Femur (tissue), 1 donor: ENCODE measurements at regions not wholly inside any gene's neighbourhood (a gene's known extent, or its start where the extent isn't known, plus 50 kb on each side); places are given as distances from the start of the nearest gene placed in this dataset.

ENCODE experiments used
- DNase-seq: peaks from one replicate; pipeline ENCODE4 v3.0.0-alpha.2; 2017

DNA sequence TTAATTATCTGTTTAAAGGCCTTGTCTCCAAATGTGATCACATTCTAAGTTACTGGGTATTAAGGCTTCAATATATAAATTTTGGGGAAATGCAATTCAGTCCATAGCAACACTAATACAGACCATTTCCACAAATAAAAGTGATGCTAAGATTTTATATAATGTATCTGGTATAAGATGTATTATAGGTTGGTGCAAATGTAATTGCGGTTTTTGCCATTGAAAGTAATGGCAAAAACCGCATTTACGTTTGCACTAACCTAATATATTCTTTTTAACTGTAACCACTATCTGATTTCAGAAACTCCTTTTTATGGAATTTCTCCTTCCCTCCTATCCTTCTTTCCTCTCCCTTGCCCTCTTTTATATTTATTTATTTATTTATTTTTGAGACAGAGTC lies 1020.6 kb downstream of the BCL11A start:
- no peak for DNase-seq

DNA sequence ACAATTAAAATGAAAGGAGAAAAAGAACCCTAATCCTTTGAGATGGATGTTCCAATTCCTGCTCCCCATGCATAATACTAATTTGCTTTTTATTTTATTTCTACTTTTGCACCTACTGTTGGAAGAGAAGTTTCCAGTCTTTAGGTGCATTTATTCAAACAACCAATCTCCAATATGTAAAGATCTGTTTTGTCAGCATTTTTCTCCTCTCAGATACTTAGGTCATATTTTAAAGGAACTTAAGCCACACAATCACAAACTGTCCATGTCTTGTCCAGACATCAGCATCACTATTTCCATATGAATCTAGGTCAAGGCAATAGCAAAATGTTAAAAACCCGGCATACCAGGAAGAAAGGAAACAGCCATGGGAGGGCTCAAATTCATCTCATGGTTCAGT lies 1023.2 kb downstream of the BCL11A start:
- no peak for DNase-seq

DNA sequence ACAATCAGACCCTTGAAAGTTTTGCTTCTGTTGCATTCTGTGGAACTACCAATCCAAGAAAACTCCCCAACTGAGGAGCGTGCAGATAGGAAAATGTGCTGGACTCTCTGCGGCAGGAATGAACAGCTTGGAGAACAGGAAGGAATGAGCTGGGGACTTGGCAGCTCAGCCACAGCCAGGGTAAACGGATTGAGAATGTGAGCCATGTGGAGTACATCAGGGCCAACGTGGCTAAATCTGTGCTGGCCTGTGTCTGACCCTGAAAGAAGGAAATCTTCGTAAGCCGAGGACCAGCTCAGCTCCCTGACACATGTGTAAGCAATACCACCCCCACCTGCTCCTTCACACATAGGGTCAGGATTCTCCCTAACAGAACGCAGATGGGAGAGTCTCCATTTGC lies 1023.7 kb downstream of the BCL11A start:
- DNase-seq = peak; percentile 21

DNA sequence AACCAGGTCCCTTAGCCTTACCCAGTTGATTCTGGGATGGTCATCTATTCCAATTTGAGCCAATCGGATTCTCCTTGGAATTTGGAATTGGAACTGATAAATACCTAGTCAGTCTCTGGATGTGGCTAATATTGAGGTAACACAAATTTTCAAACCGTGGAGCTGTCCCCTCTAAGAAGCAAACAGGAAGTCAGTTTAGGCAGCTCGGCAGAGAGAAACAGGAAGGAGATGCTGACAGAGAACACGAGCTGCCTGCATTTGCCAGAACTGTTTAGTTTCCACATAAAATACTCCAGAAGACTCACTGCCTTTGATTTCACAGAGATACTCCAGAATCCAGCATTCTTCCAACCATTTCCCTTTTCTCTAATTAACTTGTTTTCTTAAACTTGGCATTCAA lies 1024.9 kb downstream of the BCL11A start:
- no peak for DNase-seq

DNA sequence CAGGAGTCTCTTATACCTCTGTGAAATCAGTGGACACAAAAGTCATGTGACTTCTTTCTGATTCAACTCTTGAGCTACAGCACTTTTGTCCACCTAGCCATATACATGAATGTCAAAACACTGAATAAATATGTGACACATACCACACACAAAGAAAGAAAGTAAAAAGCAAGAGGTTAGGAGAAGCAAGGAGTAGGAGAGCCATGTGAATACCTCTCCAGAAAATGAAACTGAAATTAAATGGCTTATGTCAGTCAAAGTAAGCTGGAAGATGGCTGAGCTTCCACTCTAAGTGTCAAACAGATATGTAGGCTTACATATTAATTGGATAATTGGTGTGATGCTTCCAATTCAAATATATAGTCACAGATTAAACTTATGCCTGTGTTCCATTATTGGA lies 1050.5 kb downstream of the BCL11A start:
- no peak for DNase-seq

DNA sequence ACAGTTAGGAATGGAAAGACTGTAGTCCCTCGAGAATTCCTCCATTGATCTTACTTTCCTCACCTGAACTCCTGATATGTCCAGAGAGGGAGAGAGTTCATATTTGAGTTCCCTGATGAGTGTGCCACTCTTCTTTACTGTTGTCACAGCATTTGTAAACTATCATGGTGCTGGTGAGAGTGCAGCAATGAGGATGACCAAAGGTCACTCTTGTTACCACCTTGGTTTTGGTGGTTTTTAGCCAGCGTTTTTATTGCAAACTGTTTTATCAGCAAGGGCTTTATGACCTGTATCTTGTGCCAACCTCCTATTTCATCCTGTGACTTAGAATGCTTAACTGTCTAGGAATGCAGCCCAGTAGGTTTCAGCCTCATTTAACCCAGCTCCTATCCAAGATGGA lies 1062.5 kb downstream of the BCL11A start:
- no peak for DNase-seq

DNA sequence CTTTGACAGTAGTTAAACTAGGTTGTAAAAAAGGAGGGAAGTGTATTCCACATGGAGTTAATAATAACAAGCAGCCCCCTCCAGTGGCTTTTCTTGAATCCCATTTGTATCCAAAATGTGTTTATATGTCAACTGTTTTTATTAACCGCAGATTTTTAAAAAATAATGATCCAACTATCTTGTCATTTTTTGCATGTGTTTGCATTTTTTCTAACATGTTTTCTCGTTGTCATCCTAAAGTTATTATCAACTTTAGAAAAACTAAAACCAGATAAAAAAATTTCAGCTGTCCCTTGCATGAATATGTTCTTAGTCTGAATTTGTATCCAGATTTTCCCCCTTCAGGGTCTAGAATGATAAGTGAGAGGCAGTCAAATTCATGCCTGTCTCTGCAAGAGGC lies 1063.3 kb downstream of the BCL11A start:
- no peak for DNase-seq

DNA sequence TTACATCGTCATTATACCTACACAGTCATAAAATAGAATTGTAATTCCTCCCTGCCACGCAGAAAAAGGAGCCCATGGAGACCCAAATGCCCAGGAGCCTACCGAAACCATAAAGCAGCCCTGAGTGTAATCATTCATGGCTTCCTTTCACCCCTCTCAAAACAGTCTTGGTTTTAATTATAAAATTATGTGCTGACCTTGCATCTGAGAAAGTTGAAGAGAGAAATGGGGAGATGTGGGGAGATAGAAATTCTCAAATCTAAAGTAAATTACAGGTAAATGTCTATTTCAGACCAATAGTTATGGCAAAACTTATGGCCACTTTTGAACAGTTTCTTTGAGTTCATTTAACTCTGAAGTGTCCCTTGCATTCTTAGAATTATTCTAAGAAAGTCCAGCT lies 1068.8 kb downstream of the BCL11A start:
- no peak for DNase-seq

DNA sequence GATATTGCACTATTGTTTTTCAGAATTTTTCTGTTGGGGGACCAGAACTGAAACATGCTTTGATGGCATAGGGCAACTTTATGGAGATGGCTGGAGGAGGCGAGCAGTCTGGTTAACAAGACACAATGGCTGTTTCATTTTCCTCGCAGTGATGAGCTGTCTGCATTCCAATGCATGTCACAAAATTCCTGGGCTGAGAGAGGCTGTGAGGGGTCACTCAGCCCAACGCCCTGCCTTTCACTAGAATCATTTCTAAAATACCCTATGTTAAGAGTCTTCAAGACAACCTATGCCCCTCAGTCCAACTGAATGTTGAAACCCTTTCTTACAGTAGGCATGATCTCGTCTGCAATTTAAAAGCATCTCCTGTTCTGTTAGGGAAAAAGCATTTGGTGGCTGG lies 1090.0 kb downstream of the BCL11A start:
- DNase-seq = no peak

DNA sequence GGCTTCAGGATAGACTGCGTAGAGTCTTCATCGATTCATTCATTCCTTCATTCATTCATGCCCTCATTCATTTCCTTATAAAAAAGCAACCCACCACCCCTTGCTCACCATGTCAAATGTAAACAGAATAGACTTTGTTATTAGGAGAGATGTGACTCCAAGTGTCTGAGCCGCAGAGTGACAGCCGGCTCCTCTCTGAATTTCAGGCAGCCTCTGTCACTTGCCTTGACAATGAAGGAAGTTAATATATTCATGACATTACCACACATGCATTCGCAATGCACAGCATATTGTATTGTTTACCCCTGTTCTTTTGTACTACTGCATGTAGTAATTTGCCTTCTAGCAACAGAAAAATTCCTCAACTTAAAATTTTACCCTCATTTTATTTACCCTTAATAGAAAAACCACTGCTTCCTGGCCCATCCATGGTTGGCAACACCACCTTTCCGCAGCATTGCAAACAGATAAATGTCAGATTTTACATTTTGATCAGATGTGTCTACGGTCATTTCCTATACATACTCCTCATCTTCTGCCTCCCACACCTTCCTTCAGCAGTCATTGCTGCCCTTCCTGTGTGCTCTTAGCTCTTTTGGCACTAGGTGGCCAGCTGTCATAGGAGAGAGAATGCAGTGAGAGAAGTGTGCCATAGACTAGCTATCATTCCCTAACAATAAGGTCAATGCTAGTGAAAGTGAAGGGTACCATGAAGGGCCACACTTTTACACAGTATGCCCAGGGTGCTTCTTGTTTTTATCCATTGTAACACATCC lies 1090.8 kb downstream of the BCL11A start:
- DNase-seq = no peak

DNA sequence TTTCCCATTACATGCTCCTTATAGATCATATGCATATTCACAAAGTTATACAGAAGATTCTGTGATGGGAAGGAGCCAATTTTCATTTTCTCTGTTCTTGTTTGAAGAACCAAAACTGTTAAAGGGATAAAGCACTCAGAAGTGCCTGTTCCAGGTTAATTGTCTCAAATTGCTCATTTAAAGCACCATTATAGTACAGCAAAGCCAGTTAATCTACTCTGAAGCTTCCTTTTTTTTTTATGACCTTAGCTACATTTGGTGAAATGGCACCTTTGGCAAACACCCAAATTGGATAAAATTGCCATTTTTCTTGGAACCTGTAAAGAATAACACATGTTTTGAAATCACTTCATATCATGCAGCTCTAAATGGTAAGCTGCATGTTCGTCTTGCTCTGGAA lies 1092.3 kb downstream of the BCL11A start:
- DNase-seq = no peak

DNA sequence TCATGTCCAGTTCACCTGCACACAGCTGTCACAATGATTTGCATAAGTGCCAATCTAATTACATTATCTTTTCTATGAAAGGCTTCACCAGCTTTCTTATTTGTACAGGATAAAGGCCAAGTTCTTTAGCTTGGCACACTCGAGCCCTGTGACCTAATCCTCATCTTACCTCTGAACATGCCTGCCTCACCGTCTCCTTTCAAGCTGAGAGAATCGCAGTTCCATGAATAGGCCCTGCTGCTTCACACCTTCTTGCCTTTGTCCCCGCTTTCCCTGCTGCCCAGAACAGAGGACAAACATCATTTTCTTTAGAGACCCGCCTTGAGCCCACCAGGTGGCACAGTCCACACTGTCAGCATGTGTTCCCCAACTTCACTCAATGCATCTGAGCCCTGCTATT lies 1094.7 kb downstream of the BCL11A start:
- no peak for DNase-seq

DNA sequence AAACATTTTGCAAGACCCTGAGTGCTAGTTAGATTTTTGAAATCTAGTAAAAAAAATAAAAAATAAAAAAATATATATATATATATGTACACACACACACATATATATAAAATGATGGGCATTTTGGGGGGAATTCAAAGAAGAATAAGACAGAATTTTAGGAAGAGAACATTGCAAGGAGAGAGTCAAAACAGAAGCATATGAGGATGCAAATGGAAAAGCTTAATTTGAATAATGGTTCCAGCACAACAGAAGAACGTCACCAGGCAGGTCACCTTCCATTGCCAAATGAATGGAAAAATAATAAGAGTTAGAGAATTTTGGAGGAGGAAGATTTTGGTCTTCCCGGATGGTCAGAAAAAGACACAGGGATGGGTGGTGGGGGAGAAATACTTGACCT lies 1097.2 kb downstream of the BCL11A start:
- DNase-seq = no peak

DNA sequence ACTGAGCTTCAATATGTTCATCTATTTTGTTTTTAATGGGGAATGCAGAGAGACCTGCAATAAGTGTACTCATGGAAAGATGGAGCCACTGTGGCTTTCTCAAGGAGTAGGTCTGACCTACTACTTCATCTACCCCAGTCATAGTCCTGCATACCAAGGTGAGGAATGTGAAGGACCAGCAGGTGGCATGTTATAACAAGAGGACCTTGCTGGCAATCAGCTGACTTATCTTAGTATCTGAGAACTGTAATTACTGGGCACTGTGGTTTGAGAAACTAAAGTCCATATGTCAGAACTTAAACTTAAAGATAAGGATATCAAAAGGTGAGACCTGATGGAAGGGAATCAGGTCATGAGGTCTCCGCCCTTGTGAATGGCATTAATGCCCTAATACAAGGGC lies 1104.2 kb downstream of the BCL11A start:
- DNase-seq = no peak

DNA sequence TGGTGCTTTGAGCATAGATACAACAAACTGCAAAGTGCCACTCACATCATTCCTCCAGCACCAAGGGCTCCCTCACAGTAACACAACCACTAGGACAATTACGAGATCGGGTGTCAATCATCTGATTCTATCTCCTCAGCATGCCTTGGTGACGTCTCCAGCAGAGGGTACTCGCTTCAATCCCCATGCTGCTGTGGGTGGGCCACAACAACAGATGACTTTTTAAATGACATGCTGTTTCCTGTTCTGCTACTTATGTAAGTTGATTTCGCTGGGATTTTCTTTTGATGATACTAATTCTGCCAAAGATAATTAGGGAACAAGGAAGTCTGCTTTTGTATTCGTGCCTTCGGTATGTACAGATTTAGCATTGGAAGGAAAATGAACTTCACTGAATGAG lies 1113.0 kb downstream of the BCL11A start:
- no peak for DNase-seq

DNA sequence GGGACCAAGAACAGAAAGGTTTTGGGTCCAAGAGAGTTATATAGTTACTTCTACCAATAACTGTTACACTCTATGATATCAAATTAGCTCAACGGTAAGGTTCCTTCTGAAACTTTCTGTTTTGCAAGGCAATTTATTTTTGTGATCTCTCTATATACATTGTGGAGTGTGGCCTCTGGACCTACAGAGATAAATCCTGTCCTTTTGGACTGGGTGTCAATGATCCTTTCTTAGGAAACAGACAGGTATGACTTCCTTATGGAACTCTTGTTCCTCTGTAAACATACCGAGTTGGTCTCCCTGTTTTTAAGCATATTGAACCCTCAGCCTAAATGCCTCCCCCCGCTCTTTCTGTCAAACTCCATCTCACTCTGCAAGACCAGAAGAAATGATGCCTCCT lies 1117.8 kb downstream of the BCL11A start:
- DNase-seq = no peak

DNA sequence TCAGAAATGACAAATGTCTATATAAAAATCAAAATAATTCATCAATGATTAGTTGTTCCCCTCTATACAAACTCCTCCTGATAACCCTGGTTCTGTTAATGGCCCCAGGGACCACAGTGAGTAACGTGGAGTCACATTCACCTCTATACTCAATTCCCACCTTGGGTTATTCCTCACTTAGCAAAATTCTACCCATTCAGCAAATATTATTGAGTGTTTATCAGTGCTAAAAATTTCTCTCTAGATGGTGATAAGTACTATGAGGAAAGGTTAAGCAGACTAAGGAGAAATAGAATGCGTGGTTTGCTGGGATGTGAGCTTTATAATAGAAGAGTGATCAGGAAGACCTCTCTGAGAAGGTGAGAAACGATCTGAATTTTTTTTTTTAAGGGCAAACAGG lies 1124.5 kb downstream of the BCL11A start:
- DNase-seq = no peak

DNA sequence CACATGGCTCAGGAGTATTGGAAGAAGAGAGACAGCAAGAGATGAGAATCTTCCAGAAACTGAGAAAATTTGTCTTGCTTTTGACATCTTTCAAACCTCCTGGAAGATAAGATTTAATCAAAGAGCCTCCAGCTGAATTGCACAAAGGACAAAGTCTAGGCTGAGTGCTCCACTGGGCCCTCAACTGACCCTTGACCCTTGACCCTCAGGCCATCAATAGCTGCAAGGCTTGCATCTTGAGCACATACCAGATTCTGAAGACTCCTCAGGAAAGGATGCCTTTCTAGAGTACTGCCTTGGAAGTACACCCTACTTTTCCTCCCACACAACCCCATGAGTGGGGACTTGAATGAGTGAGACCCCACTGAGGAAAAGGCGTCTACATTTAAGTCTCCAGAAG lies 1125.5 kb downstream of the BCL11A start:
- no peak for DNase-seq

DNA sequence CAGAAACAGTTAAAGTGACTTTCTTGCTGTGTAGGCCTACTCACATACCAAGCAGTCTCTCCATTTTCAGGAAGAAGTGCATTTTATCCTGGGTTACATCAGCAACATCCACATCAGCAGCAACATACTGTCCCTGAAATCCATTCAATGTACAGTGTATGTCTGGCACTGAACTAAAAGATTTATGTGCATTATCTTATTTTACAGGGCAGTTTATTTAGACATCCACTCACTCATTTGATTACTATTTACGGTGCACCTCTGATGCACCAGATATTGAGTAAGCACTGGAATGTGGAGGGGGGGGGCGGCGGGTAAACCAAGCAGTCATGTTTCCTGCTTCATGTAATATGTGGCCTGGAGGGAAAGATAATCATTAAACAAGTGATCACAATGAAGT lies 1128.2 kb downstream of the BCL11A start:
- no peak for DNase-seq

DNA sequence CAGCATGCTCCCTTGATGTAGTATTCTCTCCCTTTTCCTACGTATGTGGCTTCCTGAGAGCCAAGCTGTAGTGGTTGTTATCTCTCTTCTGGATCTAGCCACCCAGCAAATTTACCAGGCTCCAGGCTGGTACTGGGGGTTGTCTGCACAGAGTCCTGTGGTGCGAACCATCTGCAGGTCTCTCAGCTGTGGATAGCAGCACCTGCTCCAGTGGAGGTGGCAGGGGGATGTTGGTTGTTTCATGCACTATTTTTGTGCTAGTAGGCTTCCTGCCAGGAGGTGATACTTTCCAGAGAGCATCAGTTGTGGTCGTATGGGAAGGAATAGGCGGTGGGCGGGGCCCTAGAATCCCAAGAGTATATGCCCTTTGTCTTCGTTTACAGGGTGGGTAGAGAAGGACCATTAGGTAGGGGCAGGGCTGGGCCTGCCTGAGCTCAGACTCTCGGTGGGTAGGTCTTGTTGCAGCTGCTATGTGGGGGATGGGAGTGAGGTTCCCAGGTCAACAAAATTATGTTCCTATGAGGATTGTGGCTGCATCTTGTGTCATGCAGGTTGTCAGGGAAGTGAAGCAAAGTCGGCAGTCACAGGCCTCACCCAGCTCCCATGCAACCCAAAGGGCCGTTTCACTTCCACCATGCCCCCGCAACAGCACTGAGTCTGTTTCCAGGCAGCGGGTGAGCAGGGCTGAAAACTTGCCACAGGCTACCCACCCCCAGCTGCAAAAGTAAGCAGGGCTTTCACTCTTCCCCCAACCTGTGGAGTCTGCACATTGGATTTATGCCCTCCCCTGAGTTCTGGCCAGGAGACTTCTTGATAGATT lies 1139.5 kb downstream of the BCL11A start:
- DNase-seq = peak; percentile 20

DNA sequence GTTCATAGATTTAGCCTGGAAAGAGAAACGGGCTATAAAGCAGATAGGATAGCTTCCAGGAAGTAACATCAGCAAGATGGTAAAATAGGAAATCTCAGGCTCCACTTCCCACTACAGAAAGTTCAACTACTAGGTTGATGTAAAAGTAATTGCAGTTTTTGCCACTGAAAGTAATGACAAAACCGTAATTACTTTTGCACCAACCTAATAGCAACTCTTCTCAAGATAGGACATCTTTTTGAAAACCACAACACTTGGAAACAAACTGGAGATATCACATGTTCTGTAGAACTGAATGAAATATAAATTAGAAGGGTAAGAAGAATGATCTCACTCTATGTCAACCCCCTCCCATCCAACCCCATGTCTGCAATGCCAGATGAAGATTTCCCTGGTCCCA lies 1154.3 kb downstream of the BCL11A start:
- no peak for DNase-seq

DNA sequence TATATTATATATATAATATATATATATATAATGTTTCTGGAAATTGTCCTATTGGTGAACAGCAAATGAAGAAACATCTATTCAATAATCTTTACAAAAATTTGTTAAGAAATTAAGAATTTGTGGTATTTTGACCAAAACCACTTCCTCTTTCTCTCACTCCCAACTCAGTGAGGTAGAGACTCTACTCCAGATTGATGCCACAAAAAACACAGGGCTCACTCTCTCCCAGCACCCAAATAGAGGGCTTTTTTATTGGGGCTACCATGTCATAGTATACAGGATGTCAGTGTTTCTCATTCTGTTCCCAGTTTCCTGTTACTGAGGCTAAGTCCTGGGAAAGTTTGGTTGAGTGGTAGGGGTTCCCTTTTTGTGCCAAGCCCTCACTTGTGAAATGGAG lies 1155.4 kb downstream of the BCL11A start:
- DNase-seq = no peak

DNA sequence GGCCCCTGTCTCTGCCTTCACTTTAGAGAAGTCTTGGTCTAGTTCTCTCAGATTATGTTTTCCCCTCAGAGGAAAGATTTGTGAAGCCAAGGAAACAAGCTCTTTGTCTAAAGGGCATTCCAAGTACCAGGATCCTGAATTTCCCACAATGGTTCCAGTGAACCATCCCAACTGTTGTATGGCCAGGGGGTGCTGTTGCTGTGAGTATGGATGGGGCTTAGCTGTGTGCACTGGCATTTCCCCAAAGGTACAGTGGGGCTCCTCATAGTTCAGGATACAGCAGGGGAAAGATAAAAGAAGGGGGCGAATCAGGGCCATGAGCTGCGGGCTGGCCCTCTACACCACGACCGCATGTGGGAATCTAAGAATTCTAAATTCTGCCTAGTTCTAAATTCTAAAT lies 1154.0 kb upstream of the FANCL start:
- no peak for DNase-seq

DNA sequence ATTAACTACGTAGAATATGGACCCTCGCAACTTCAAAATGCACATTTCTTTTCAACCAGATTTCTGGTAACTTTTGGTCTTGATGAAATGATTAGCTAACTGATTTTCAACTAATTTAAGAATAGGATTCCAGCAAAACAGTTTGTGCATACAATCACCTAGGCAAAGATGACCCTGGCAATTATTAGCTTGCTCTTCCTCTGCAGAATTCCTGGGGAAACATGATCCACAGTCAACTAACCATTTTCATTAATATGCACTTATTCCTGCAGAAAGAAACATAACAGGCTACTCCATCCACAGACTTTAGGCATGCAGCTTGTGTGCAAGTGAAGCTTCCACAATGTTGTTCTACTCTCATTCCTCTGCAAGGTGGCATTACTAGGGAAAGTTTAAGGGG lies 1150.8 kb upstream of the FANCL start:
- no peak for DNase-seq

DNA sequence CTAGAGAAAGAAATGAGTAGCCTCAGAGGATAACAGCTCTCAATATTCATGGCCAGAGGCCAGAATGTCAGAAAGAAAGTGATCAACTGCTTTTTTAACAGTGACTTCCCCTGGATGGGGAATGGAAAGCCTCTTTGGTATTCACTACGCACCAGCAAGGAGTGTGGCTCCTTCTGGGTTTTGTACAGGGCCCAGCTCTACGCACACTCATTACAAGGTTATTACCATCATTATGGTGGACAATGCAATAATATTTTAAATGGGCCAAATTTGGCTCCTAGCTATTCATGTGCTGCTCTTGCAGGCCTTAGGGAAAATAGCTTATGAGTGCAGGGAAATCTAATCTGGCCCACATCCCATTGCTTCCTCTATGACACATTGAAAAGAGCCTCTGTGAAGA lies 1149.5 kb upstream of the FANCL start:
- no peak for DNase-seq
